Choroid plexus epithelial cell (primary cell): ENCODE measurements at regions not wholly inside any gene's neighbourhood (a gene's known extent, or its start where the extent isn't known, plus 50 kb on each side); places are given as distances from the start of the nearest gene placed in this dataset.

Source experiments
- DNase-seq: peaks from one replicate; pipeline ENCODE4 v3.0.0-alpha.2; 2010; ENCODE audit warnings: low read depth
- H3K4me3 ChIP-seq: 2 replicates; pipeline ENCODE4 v1.5.1; 2011; ENCODE audit warnings: low read depth, mild to moderate bottlenecking, control low read depth, low read length, moderate library complexity
- TF ChIP-seq, protein P1 (sequence below): conservative IDR thresholded peaks from 2 replicates; pipeline ENCODE4 v1.5.1; 2011; ENCODE audit warnings: low read depth, mild to moderate bottlenecking, control low read depth, inconsistent platforms, low read length, moderate library complexity

DNA sequence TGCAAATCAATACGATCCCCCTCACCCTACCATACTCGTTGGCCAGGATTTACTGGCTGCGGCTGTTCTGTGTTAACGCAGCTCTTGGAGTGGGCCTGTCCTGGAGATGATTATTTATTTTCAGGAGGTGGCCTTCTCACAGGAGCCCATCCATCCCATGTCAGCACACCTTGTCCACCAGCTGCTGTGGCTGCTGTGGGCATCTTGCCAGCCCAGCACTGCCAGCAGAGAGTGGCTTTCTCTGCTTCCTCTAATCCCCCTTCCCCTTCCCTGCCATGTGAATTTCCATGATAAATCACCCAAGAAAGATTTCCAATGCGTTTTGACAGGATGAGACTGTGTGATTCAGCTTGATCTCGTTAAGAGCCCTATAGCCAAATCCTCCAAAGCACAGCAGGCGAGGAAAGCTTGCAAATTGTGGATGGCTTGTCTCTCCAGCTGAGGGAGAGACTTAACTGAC is 309.1 kb upstream of the C11orf87 start:
- TF ChIP-seq, protein P1, sequence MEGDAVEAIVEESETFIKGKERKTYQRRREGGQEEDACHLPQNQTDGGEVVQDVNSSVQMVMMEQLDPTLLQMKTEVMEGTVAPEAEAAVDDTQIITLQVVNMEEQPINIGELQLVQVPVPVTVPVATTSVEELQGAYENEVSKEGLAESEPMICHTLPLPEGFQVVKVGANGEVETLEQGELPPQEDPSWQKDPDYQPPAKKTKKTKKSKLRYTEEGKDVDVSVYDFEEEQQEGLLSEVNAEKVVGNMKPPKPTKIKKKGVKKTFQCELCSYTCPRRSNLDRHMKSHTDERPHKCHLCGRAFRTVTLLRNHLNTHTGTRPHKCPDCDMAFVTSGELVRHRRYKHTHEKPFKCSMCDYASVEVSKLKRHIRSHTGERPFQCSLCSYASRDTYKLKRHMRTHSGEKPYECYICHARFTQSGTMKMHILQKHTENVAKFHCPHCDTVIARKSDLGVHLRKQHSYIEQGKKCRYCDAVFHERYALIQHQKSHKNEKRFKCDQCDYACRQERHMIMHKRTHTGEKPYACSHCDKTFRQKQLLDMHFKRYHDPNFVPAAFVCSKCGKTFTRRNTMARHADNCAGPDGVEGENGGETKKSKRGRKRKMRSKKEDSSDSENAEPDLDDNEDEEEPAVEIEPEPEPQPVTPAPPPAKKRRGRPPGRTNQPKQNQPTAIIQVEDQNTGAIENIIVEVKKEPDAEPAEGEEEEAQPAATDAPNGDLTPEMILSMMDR = no peak
- no peak overlapping the region for H3K4me3 ChIP-seq
- DNase-seq = no peak

DNA sequence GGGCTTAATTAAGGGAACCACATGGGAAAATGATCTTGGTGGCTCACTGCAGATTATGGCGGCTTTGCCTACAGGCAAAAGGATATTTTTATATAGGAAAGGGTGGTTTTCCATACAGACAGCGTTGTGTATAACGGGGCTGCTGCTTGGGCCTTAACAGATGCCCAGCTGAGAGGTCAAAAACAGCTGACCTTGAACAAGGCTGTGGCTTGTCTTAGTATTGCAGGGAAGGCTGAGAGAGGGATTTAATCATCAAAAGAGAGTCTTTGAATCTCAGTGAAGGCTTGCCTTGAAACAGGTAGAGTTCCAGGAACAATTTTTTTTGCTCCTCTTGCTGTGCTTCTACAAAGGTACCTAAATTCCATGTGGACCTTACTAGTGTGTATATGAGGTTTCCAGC is 301.6 kb upstream of the C11orf87 start:
- peak; percentile 56 for DNase-seq
- TF ChIP-seq, protein P1 = peak; percentile 19
- H3K4me3 ChIP-seq = no peak overlapping the region

DNA sequence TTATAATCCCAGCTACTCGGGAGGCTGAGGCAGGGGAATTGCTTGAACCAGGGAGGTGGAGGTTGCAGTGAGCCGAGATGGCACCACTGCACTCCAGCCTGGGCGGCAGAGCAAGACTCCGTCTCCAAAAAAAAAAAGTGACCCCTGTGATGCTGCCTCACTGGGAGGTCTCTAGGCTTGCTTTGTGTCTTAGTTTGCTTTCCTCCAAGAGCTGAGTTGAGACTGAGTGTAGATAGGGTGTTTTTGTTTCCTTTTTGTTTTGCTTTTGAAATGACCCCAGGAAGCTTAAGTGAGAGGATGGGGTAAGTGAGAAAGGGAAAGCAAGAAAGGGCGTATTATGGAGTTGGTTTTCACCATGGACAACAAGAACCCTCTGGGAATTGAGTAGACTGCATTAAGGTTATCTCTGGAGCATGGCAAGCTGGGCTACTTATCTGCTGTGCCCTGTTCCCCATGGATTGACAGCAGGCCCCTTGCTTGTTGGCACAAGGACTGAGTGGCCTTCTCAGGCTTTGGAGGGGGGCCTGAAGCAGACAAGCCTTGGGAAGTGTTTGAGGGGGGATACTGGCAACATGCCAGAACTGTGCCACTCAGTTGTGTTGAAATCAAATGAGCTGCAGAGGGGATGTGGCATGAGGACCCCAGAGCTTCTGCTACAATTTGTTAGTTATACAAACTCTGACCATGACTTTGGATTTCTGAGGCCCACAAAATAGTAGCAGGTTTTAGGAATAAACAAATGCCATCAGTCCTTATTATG is 300.6 kb upstream of the C11orf87 start:
- TF ChIP-seq, protein P1 = no peak
- DNase-seq = no peak
- H3K4me3 ChIP-seq = no peak overlapping the region

DNA sequence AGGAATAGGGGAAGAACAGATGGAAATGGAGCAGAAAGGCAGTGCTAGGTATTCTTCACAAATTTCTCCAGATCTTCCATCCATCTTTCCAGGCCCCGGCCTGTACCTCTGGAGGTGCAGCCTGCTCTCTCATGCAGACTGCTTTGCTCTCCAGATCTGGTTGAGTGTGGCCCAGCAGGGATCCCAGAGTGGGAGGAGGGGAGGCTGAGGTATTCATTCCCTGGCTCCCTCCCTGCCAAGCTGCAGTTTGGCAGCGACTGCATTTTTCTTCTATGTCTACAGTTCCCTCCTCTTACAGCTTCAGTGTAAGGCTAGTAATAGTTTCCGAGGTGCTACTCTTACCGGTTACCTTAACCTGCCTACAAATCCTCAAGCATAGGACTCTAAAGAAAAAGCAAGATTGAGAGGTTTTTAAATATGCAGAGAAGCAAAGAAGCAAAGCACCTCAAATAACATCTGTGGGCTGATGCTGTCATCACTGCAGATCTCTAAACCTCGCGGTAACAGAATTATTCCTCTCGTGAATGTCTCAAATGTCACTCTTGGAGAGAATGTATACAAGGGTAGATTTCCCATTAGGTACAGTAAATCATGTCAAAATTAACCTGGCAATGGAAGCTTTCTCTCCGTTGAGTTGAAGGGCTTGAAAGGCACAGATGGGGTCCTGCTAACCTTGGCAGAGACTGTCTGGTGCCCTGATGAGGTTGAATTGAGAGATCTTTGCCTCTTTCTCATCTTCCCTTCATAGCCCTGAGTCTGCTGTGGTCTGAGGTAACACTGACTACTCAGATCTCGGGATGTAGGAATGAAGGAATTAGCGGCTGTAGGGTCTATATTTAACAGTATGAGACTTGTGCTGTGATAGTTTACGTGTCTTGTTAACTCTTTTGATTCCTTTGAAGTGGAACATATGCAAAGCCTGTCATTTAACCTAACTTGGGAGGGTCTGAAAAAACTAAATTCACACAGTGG is 297.9 kb upstream of the C11orf87 start:
- peak; percentile 75 for DNase-seq

DNA sequence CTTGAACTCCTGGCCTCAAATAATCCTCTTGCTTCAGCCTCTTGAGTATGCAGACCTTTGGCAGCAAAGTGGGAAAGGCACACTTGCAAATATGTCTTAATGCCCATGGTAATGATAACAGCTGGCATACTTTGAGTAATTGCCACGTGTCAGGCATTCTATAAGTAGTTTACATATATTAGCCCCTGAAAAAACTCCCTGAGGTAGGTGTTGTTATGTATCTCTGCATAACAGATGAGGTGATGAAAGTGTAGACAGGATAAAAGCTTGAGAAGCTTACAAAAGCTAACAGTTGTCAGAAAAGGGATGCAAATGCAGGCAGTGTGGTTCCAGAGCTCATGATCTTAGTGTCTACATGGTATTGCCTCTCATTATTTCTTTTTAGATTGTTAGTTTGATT is 291.1 kb upstream of the C11orf87 start:
- TF ChIP-seq, protein P1 = no peak
- H3K4me3 ChIP-seq = no peak overlapping the region
- no peak for DNase-seq

More for the DNA sequence above, 297.9 kb upstream of the C11orf87 start:
- TF ChIP-seq, protein P1 = no peak
- no peak overlapping the region for H3K4me3 ChIP-seq

DNA sequence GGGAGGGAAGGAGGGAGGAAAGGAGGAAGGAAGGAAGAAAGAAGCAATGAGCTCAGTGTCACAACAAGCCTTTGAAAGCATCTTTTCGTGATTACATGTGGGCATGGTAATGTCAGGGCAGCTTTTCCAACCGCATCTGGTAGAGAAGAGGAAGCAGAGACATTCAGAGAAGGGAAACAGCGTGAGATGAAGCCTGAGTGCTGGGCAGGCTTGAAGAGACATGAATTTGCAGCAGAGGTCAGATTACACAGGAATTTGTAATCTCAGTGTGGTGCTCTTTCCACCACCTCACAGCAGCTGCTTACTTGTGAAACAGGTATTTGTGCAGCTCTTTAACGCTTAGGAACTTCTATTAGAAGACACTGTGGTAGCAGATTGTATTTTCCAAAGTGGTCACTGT is 289.5 kb upstream of the C11orf87 start:
- H3K4me3 ChIP-seq = no peak overlapping the region
- peak; percentile 36 for DNase-seq
- TF ChIP-seq, protein P1 = no peak
